ENCODE measurements at regions not wholly inside any gene's neighbourhood (a gene's known extent, or its start where the extent isn't known, plus 50 kb on each side); places are given as distances from the start of the nearest gene placed in this dataset.
A peak's percentile ranks its signal among the peaks of the same experiment; 100 is the strongest.
"Not testable (repeated sequence)": the region's sequence is repeated elsewhere in the genome, so short reads cannot be mapped to it uniquely, and the experiment has no call there.

GRCh38 chr9:42286145-42286845 is 102.8 kb downstream of the SPATA31A6 start:
- not testable (repeated sequence) for H3K36me3 ChIP-seq (ENCODE audit: control insufficient read depth, insufficient read depth, low read length); DNase-seq (ENCODE audit: low read depth in 4 of 6, low spot score in 6 of 6); H3K27ac ChIP-seq (ENCODE audit: low read depth, low read length); H3K4me1 ChIP-seq (ENCODE audit: control insufficient read depth, insufficient read depth, low read length); H3K9me3 ChIP-seq (ENCODE audit: control insufficient read depth, insufficient read depth, low read length); H3K27me3 ChIP-seq (ENCODE audit: control insufficient read depth, insufficient read depth, low read length); H3K4me3 ChIP-seq (ENCODE audit: low read depth, low read length)
- WGBS (ENCODE audit: insufficient coverage) = 79% methylated on average over 4 of the region's 7 CpGs

GRCh38 chr9:42288002-42288864 is 104.8 kb downstream of the SPATA31A6 start:
- not testable (repeated sequence) for DNase-seq (ENCODE audit: low read depth in 4 of 6, low spot score in 6 of 6); H3K4me1 ChIP-seq (ENCODE audit: control insufficient read depth, insufficient read depth, low read length); H3K27ac ChIP-seq (ENCODE audit: low read depth, low read length); H3K9me3 ChIP-seq (ENCODE audit: control insufficient read depth, insufficient read depth, low read length); H3K4me3 ChIP-seq (ENCODE audit: low read depth, low read length); H3K27me3 ChIP-seq (ENCODE audit: control insufficient read depth, insufficient read depth, low read length); H3K36me3 ChIP-seq (ENCODE audit: control insufficient read depth, insufficient read depth, low read length)
- WGBS (ENCODE audit: insufficient coverage) = 82% methylated on average over 31 of the region's 51 CpGs

- H3K27ac ChIP-seq (ENCODE audit: low read depth, low read length); H3K4me1 ChIP-seq (ENCODE audit: control insufficient read depth, insufficient read depth, low read length); H3K4me3 ChIP-seq (ENCODE audit: low read depth, low read length); H3K27me3 ChIP-seq (ENCODE audit: control insufficient read depth, insufficient read depth, low read length); H3K36me3 ChIP-seq (ENCODE audit: control insufficient read depth, insufficient read depth, low read length); H3K9me3 ChIP-seq (ENCODE audit: control insufficient read depth, insufficient read depth, low read length); DNase-seq (ENCODE audit: low read depth in 4 of 6, low spot score in 6 of 6): not testable (repeated sequence)
- whole genome bisulfite sequencing (ENCODE audit: insufficient coverage) = no CpG with 5 or more reads among the region's 11 CpGs
Measured at GRCh38 chr9:42288865-42289229, 105.4 kb downstream of the SPATA31A6 start.

GRCh38 chr9:42300124-42300523 is 116.7 kb downstream of the SPATA31A6 start:
- H3K36me3 ChIP-seq (ENCODE audit: control insufficient read depth, insufficient read depth, low read length); H3K27me3 ChIP-seq (ENCODE audit: control insufficient read depth, insufficient read depth, low read length); H3K9me3 ChIP-seq (ENCODE audit: control insufficient read depth, insufficient read depth, low read length); H3K27ac ChIP-seq (ENCODE audit: low read depth, low read length); DNase-seq (ENCODE audit: low read depth in 4 of 6, low spot score in 6 of 6); H3K4me3 ChIP-seq (ENCODE audit: low read depth, low read length); H3K4me1 ChIP-seq (ENCODE audit: control insufficient read depth, insufficient read depth, low read length): not testable (repeated sequence)

GRCh38 chr9:42306625-42307024 is 123.2 kb downstream of the SPATA31A6 start:
- WGBS (ENCODE audit: insufficient coverage) = no CpG with 5 or more reads among the region's 2 CpGs
- DNase-seq (ENCODE audit: low read depth in 4 of 6, low spot score in 6 of 6) = peak in 2 of 6 donors; percentile 16 to 38
- not testable (repeated sequence) for H3K36me3 ChIP-seq (ENCODE audit: control insufficient read depth, insufficient read depth, low read length); H3K4me3 ChIP-seq (ENCODE audit: low read depth, low read length); H3K27ac ChIP-seq (ENCODE audit: low read depth, low read length); H3K27me3 ChIP-seq (ENCODE audit: control insufficient read depth, insufficient read depth, low read length); H3K4me1 ChIP-seq (ENCODE audit: control insufficient read depth, insufficient read depth, low read length); H3K9me3 ChIP-seq (ENCODE audit: control insufficient read depth, insufficient read depth, low read length)

- WGBS (ENCODE audit: insufficient coverage) = no CpG with 5 or more reads among the region's 2 CpGs
- DNase-seq (ENCODE audit: low read depth in 4 of 6, low spot score in 6 of 6); H3K9me3 ChIP-seq (ENCODE audit: control insufficient read depth, insufficient read depth, low read length); H3K4me1 ChIP-seq (ENCODE audit: control insufficient read depth, insufficient read depth, low read length); H3K4me3 ChIP-seq (ENCODE audit: low read depth, low read length); H3K36me3 ChIP-seq (ENCODE audit: control insufficient read depth, insufficient read depth, low read length); H3K27ac ChIP-seq (ENCODE audit: low read depth, low read length); H3K27me3 ChIP-seq (ENCODE audit: control insufficient read depth, insufficient read depth, low read length): not testable (repeated sequence)
Measured at GRCh38 chr9:42307449-42307848, 124.0 kb downstream of the SPATA31A6 start.

GRCh38 chr9:42310972-42311371 is 127.5 kb downstream of the SPATA31A6 start:
- DNase-seq (ENCODE audit: low read depth in 4 of 6, low spot score in 6 of 6); H3K36me3 ChIP-seq (ENCODE audit: control insufficient read depth, insufficient read depth, low read length); H3K27ac ChIP-seq (ENCODE audit: low read depth, low read length); H3K27me3 ChIP-seq (ENCODE audit: control insufficient read depth, insufficient read depth, low read length); H3K4me3 ChIP-seq (ENCODE audit: low read depth, low read length); H3K9me3 ChIP-seq (ENCODE audit: control insufficient read depth, insufficient read depth, low read length); H3K4me1 ChIP-seq (ENCODE audit: control insufficient read depth, insufficient read depth, low read length): not testable (repeated sequence)
- WGBS (ENCODE audit: insufficient coverage) = no CpG with 5 or more reads among the region's 2 CpGs

- not testable (repeated sequence) for H3K4me3 ChIP-seq (ENCODE audit: low read depth, low read length); H3K4me1 ChIP-seq (ENCODE audit: control insufficient read depth, insufficient read depth, low read length); DNase-seq (ENCODE audit: low read depth in 4 of 6, low spot score in 6 of 6); H3K27ac ChIP-seq (ENCODE audit: low read depth, low read length); H3K27me3 ChIP-seq (ENCODE audit: control insufficient read depth, insufficient read depth, low read length); H3K9me3 ChIP-seq (ENCODE audit: control insufficient read depth, insufficient read depth, low read length); H3K36me3 ChIP-seq (ENCODE audit: control insufficient read depth, insufficient read depth, low read length)
- no CpG with 5 or more reads among the region's 5 CpGs for WGBS (ENCODE audit: insufficient coverage)
Measured at GRCh38 chr9:42316026-42316425, 132.6 kb downstream of the SPATA31A6 start.

GRCh38 chr9:42317677-42318076 is 134.2 kb downstream of the SPATA31A6 start:
- not testable (repeated sequence) for H3K27ac ChIP-seq (ENCODE audit: low read depth, low read length); H3K4me3 ChIP-seq (ENCODE audit: low read depth, low read length); H3K9me3 ChIP-seq (ENCODE audit: control insufficient read depth, insufficient read depth, low read length); DNase-seq (ENCODE audit: low read depth in 4 of 6, low spot score in 6 of 6); H3K4me1 ChIP-seq (ENCODE audit: control insufficient read depth, insufficient read depth, low read length); H3K36me3 ChIP-seq (ENCODE audit: control insufficient read depth, insufficient read depth, low read length); H3K27me3 ChIP-seq (ENCODE audit: control insufficient read depth, insufficient read depth, low read length)
- WGBS (ENCODE audit: insufficient coverage) = 20% methylated on average over 1 of the region's 3 CpGs

Measured in spinal cord (tissue), 9 donors.